DND-41 (cell line): ENCODE measurements at regions not wholly inside any gene's neighbourhood (a gene's known extent, or its start where the extent isn't known, plus 50 kb on each side); places are given as distances from the start of the nearest gene placed in this dataset.

Source experiments
- EZH2 ChIP-seq: IDR thresholded peaks from 3 replicates; pipeline ENCODE4 v1.6.1; 2012; ENCODE audit warnings: borderline replicate concordance, low read depth, mild to moderate bottlenecking, moderate library complexity, low read length, inconsistent platforms; ENCODE audit not compliant: severe bottlenecking
- TF ChIP-seq, protein P1 (sequence below): IDR thresholded peaks from 2 replicates; pipeline ENCODE4 v1.5.1; 2012; ENCODE audit warnings: borderline replicate concordance, low read length, moderate library complexity, mild to moderate bottlenecking; ENCODE audit not compliant: poor library complexity, severe bottlenecking; ENCODE audit errors: extremely low read depth

GRCh38 chr1:37305108-37305507, 169.3 kb upstream of the ZC3H12A start:
- TF ChIP-seq, protein P1, sequence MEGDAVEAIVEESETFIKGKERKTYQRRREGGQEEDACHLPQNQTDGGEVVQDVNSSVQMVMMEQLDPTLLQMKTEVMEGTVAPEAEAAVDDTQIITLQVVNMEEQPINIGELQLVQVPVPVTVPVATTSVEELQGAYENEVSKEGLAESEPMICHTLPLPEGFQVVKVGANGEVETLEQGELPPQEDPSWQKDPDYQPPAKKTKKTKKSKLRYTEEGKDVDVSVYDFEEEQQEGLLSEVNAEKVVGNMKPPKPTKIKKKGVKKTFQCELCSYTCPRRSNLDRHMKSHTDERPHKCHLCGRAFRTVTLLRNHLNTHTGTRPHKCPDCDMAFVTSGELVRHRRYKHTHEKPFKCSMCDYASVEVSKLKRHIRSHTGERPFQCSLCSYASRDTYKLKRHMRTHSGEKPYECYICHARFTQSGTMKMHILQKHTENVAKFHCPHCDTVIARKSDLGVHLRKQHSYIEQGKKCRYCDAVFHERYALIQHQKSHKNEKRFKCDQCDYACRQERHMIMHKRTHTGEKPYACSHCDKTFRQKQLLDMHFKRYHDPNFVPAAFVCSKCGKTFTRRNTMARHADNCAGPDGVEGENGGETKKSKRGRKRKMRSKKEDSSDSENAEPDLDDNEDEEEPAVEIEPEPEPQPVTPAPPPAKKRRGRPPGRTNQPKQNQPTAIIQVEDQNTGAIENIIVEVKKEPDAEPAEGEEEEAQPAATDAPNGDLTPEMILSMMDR, result no peak
- no peak for TF ChIP-seq EZH2
